K562 (cell line): ENCODE measurements at regions not wholly inside any gene's neighbourhood (a gene's known extent, or its start where the extent isn't known, plus 50 kb on each side); places are given as distances from the start of the nearest gene placed in this dataset.

ENCODE experiments used
- ATAC-seq: fragments of 200-7000 bp; cut with Tn5 transposase; 3 replicates; pipeline ENCODE4 v1.9.1; 2020; ENCODE audit warnings: moderate library complexity
- BruUV-seq: library from RNA; stranded (reverse); fragments of 400-500 nt; replicated peaks from 2 replicates; lab custom pipeline; 2021; lab: Mats Ljungman, UMichigan
- CTCF ChIA-PET: fragments of 300-600 bp; formaldehyde crosslinking; extraction: SDS; loops from one replicate; lab custom pipeline; 2021; ENCODE audit warnings: low intra/inter-chr PET ratio; lab: Yijun Ruan, JAX
- POLR2A ChIA-PET: fragments of 300-600, 350-650 bp; sonication (Branson Sonifier 250); formaldehyde crosslinking; extraction: SDS; loops from one replicate; lab custom pipeline; 2021; ENCODE audit warnings: antibody characterized with exemption, inconsistent platforms; lab: Yijun Ruan, JAX
- DNase-seq, 4 experiments: peaks; one replicate each; pipeline versions ENCODE4 v3.0.0 to v3.0.0-alpha.2; 2011 to 2018; ENCODE audit warnings: low spot score in 3 of 4, mixed read lengths in 3 of 4; ENCODE audit errors: extremely low read depth in 1 of 4
- FAIRE-seq: peaks from 2 replicates; lab custom pipeline; 2011; peaks lifted over from hg19 to GRCh38; lab: Jason Lieb, UNC
- H2AFZ ChIP-seq: 2 replicates; pipeline ENCODE4 v1.6.0; 2011; ENCODE audit warnings: low read depth, low read length, control low read depth, inconsistent platforms
- H3K27ac ChIP-seq: fragments of 200-600 bp; 3 replicates; pipeline ENCODE4 v1.8.0; 2011; ENCODE audit warnings: low read depth, mild to moderate bottlenecking, control low read depth, inconsistent platforms, low read length, moderate library complexity, mixed read lengths; ENCODE audit errors: extremely low read depth
- H3K27me3 ChIP-seq, 2 experiments: fragments of 300-600 bp in 1 of 2; 2 replicates in 1 of 2; 3 replicates in 1 of 2; pipeline versions ENCODE4 v1.6.0 to v1.8.0; 2011; ENCODE audit warnings: inconsistent platforms in 2 of 2, low read length in 2 of 2, mild to moderate bottlenecking in 1 of 2, mixed read lengths in 1 of 2, moderate library complexity in 1 of 2; ENCODE audit not compliant: control insufficient read depth in 2 of 2, insufficient read depth in 2 of 2
- H3K36me3 ChIP-seq: fragments of 300-600 bp; 3 replicates; pipeline ENCODE4 v1.8.0; 2011; ENCODE audit warnings: mild to moderate bottlenecking, low read length, inconsistent platforms; ENCODE audit not compliant: control insufficient read depth, insufficient read depth
- H3K4me1 ChIP-seq, 2 experiments: fragments of 200-600 bp in 1 of 2; replicated peaks in 1 of 2; 2 replicates in 1 of 2; 3 replicates in 1 of 2; pipeline versions ENCODE4 v1.5.1 to v1.8.0; 2011; ENCODE audit warnings: inconsistent platforms in 2 of 2, low read length in 2 of 2, mild to moderate bottlenecking in 1 of 2, mixed read lengths in 1 of 2, moderate library complexity in 1 of 2; ENCODE audit not compliant: control insufficient read depth in 2 of 2, insufficient read depth in 2 of 2
- H3K4me2 ChIP-seq: 2 replicates; pipeline ENCODE4 v1.6.1; 2011; ENCODE audit warnings: low read length, control low read depth, inconsistent platforms, mixed read lengths; ENCODE audit not compliant: insufficient read depth
- H3K4me3 ChIP-seq: fragments of 200-600 bp; sonication (generic), shearing (Covaris generic); 2 replicates; pipeline ENCODE4 v1.5.1; 2016; ENCODE audit warnings: control low read depth, inconsistent platforms
- H3K79me2 ChIP-seq: fragments of 200-600 bp; 3 replicates; pipeline ENCODE4 v1.8.0; 2011; ENCODE audit warnings: low read length, inconsistent platforms; ENCODE audit not compliant: control insufficient read depth, insufficient read depth
- H3K9ac ChIP-seq, 2 experiments: 2 replicates each; pipeline versions ENCODE4 v1.6.0 to v1.6.1; 2011; ENCODE audit warnings: low read depth in 2 of 2, low read length in 2 of 2, control low read depth in 1 of 2, inconsistent platforms in 1 of 2, mild to moderate bottlenecking in 1 of 2, mixed read lengths in 1 of 2; ENCODE audit not compliant: insufficient read depth in 1 of 2
- H3K9me1 ChIP-seq: one replicate; pipeline ENCODE4 v1.6.0; 2011; ENCODE audit warnings: inconsistent platforms, mild to moderate bottlenecking, low read length, moderate library complexity; ENCODE audit not compliant: control insufficient read depth, insufficient read depth
- H3K9me3 ChIP-seq: replicated peaks from 2 replicates; pipeline ENCODE4 v1.5.1; 2011; ENCODE audit warnings: low read depth, low read length, inconsistent platforms; ENCODE audit not compliant: control insufficient read depth, insufficient read depth
- H4K20me1 ChIP-seq: replicated peaks from 2 replicates; pipeline ENCODE4 v1.6.1; 2011; ENCODE audit warnings: low read length, inconsistent platforms, mixed read lengths; ENCODE audit not compliant: control insufficient read depth, insufficient read depth
- C11orf30 ChIP-seq: fragments of 450-650 bp; IDR thresholded peaks from 2 replicates; pipeline ENCODE4 v1.6.1; 2016; ENCODE audit warnings: low read depth, mild to moderate bottlenecking
- ELF4 ChIP-seq: fragments of 450-650 bp; formaldehyde crosslinking; IDR thresholded peaks from 2 replicates; pipeline ENCODE4 v1.4.0; 2022; ENCODE audit warnings: missing genetic modification characterization
- EP300 ChIP-seq: IDR thresholded peaks from 2 replicates; pipeline ENCODE4 v1.6.1; 2012; ENCODE audit warnings: low read length, improper control_type of control experiment
- MCM3 ChIP-seq: fragments of 450-650 bp; IDR thresholded peaks from 2 replicates; pipeline ENCODE4 v1.6.1; 2016
- NFRKB ChIP-seq: fragments of 450-650 bp; IDR thresholded peaks from 2 replicates; pipeline ENCODE4 v1.6.1; 2016; ENCODE audit warnings: low read depth
- PHB ChIP-seq: fragments of 250-450 bp; sonication (Bioruptor Pico); IDR thresholded peaks from 2 replicates; pipeline ENCODE4 v1.5.0; 2021
- RBM25 ChIP-seq: fragments of 200-400 bp; formaldehyde crosslinking; IDR thresholded peaks from 2 replicates; pipeline ENCODE4 v1.6.1; 2018; ENCODE audit warnings: low read length, low read depth, moderate library complexity; ENCODE audit not compliant: severe bottlenecking
- ZNF165 ChIP-seq: fragments of 250-450 bp; sonication (Bioruptor Pico); IDR thresholded peaks from 2 replicates; pipeline ENCODE4 v1.4.0; 2020; ENCODE audit warnings: borderline replicate concordance
- WGBS: fragments of 100-300 bp; shearing (Covaris generic); methylation state at CpG from one replicate; pipeline ENCODE4 v1.1.6; 2016; ENCODE audit warnings: low coverage, mixed read lengths; ENCODE audit not compliant: insufficient coverage; ENCODE audit errors: missing lambda C conversion rate; 5-methylcytosine and 5-hydroxymethylcytosine counted together
- in situ Hi-C: fragments of 300-500 bp; cut with MboI; formaldehyde crosslinking; loops from 4 replicates; pipeline ENCODE4 v1.15.0; 2018; ENCODE audit warnings: inconsistent platforms, mixed read lengths
- intact Hi-C: fragments of 100-400 bp; cut with micrococcal nuclease; formaldehyde crosslinking; loops from 2 replicates; pipeline ENCODE4 v1.14.2; 2022
- TF ChIP-seq, protein P1 (sequence below): sonication (generic); formaldehyde crosslinking; IDR thresholded peaks from 2 replicates; pipeline ENCODE4 v1.8.1; 2023; ENCODE audit warnings: mild to moderate bottlenecking, missing genetic modification reagents
- TF ChIP-seq, protein P2 (sequence below): fragments of 250-450 bp; sonication (Bioruptor Pico); IDR thresholded peaks from 2 replicates; pipeline ENCODE4 v1.8.0; 2021; ENCODE audit warnings: moderate library complexity, mild to moderate bottlenecking, inconsistent platforms
- TF ChIP-seq, protein P3 (sequence below): IDR thresholded peaks from 2 replicates; pipeline ENCODE4 v1.6.1; 2012; ENCODE audit warnings: low read depth, low read length, improper control_type of control experiment, borderline replicate concordance

DNA sequence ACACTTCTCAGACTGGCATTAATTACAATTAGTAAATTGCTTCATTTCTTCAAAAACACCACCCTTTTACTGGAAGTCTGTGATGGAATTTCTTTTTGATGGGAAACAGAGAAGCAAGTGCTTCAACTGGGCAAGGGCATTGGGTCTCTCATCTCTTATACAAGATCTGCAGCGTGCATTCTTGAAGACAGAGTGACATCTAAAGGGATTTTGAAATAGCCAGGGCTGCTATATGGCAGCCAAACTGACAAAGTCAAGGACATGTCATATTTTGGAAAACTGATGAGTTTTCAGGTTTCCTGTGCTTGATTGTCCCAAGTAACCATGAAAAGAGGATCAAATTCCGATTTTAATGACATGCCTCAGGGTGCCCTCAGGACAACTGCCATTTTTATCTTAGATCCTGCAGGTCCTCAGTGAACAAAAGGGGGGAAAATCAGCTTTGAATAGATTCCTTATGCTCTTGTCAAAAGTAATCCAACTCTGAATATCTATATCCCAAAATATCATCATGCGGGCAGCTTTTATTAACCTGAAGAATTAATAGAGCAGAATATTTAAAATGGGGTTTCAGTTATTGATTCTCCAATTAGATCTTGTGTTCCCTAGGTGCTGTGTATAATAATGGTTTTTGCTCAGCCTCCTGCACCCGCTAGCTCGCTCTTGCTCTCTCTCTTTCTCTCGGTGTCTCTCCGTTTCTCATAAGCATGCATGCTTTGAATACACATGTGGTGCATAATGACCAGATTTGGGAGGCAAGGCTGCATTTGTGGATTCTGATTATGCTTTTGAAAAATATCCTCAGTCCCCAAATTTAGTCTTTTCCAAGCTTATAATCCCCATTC is 221.8 kb downstream of the TTLL7 start:
- Histone ChIP-seq H3K9me3 (no peaks in the 10 kb centered on the region), H3K9me1 (no peaks in the 10 kb centered on the region), H4K20me1 (no peaks in the 10 kb centered on the region), H2AFZ (no peak overlapping the region), H3K9ac (no peak overlapping the region), H3K79me2 (no peaks in the 10 kb centered on the region), H3K4me1 (no peaks in the 10 kb centered on the region), H3K27ac (no peak overlapping the region), H3K4me2 (no peak overlapping the region), H3K27me3 (no peaks in the 10 kb centered on the region), H3K36me3 (no peaks in the 10 kb centered on the region), H3K4me3 (no peak overlapping the region)
- DNase-seq, result no peak
- CTCF ChIA-PET, result no interaction called here
- TF ChIP-seq ZNF165 (CRISPR knock-in tag) (no peak), C11orf30 (no peak), MCM3 (no peak), EP300 (no peak), PHB (CRISPR knock-in tag) (no peak), NFRKB (no peak), RBM25 (no peak), ELF4 (CRISPR knock-in tag) (no peak)
- TF ChIP-seq, protein P1, sequence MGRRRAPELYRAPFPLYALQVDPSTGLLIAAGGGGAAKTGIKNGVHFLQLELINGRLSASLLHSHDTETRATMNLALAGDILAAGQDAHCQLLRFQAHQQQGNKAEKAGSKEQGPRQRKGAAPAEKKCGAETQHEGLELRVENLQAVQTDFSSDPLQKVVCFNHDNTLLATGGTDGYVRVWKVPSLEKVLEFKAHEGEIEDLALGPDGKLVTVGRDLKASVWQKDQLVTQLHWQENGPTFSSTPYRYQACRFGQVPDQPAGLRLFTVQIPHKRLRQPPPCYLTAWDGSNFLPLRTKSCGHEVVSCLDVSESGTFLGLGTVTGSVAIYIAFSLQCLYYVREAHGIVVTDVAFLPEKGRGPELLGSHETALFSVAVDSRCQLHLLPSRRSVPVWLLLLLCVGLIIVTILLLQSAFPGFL (CRISPR knock-in tag), result no peak
- TF ChIP-seq, protein P2, sequence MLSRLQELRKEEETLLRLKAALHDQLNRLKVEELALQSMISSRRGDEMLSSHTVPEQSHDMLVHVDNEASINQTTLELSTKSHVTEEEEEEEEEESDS, result no peak
- TF ChIP-seq, protein P3, sequence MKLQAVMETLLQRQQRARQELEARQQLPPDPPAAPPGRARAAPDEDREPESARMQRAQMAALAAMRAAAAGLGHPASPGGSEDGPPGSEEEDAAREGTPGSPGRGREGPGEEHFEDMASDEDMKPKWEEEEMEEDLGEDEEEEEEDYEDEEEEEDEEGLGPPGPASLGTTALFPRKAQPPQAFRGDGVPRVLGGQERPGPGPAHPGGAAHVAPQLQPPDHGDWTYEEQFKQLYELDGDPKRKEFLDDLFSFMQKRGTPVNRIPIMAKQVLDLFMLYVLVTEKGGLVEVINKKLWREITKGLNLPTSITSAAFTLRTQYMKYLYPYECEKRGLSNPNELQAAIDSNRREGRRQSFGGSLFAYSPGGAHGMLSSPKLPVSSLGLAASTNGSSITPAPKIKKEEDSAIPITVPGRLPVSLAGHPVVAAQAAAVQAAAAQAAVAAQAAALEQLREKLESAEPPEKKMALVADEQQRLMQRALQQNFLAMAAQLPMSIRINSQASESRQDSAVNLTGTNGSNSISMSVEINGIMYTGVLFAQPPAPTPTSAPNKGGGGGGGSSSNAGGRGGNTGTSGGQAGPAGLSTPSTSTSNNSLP, result no peak
- in situ Hi-C loops (no loop called here), intact Hi-C loops (no loop called here)
- ATAC-seq, result no peak
- WGBS, result 1% methylated on average over 7 of the region's 7 CpGs
- POLR2A ChIA-PET, result no interaction called here
- BruUV-seq, result no TSS peak
- no peak for FAIRE-seq
